KG1 (cell line): ENCODE measurements at regions not wholly inside any gene's neighbourhood (a gene's known extent, or its start where the extent isn't known, plus 50 kb on each side); places are given as distances from the start of the nearest gene placed in this dataset.

Experiments
- DNase-seq: peaks from one replicate; lab custom pipeline; 2025; lab: John Stamatoyannopoulos, UW

DNA sequence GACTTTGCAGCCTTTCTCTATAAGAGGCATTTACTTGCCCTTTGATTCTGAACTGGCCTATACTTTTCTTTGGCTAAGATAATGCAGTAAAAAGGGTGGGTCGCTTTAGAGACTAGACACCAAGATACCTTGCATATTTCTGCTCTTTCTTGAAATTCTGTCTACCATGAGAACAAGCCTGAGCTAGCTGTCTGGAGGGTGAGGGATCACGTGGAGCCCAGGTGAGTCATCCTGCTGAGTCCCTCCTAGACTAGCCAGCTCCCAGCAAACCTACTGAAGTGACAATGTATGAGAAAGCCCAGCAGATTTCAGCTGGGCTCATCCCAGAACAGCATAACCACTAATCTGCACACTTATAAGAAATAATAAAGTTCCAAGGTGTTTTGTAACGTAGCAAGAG lies 408.0 kb upstream of the KAZN start:
- DNase-seq = no peak

GRCh38 chr1:14194511-14194910 lies 404.0 kb upstream of the KAZN start:
- DNase-seq = no peak

- DNase-seq = no peak
Observed at GRCh38 chr1:14205066-14205465, 393.4 kb upstream of the KAZN start.

DNA sequence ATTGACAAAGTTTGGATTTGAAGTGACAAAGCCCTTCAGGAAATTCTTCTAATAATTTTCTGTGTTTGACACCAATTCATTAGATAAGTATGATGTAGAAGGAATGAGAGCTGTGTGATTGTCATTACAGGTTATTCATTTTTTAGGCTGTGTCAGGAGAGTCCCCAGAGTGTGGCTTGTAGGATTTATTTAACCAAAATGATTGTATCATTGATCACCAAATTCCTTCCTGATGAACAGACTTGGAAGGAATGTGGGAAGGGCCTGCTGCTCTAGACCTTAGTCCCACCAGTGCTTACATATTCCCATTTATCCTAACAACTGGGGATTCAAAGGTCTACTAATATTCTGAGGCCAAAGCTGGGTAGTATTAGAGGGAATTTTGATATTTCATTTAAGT lies 383.3 kb upstream of the KAZN start:
- DNase-seq = no peak

- no peak for DNase-seq
Observed at GRCh38 chr1:14217384-14217783, 381.1 kb upstream of the KAZN start.

GRCh38 chr1:14220324-14220723 lies 378.2 kb upstream of the KAZN start:
- DNase-seq = no peak

DNA sequence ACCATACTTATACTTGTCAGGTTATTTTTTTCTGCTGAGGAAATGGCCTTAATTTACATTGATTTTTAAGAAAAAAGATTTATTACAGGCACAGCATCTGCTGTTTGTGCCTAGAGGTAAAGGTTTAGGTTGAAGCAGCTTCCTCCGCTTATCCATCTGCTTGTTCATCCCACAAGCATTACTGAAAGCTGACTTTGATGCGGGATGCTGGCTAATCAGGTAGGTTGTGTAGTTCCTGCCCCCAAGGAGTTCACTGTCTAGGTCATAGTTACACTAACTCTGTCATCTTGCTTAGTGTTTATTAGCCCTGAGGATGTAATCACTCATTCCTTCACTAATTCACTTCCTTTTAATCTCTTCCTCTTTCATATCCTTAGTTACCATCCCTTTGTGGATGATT lies 377.7 kb upstream of the KAZN start:
- no peak for DNase-seq

DNA sequence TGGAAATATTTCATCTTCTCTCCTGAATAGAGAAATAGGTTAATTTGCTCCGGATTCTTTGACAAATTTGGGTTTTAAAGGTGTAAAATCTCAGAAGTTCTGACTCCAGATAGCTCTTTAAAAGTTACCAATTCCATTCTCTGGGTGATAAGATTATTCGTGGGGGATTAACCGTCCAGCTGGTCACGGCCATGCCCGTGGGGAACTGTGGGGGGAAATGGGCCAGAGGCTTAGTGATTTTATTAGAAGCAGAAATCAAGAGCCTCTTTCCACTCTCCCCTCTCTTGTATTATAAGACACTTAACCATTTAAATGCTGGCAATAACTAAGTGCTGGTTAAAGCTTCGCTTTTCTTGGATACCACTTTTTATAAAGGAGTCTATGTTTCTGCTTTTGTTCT lies 376.4 kb upstream of the KAZN start:
- DNase-seq = no peak

- DNase-seq = no peak
Observed at GRCh38 chr1:14228677-14229076, 369.8 kb upstream of the KAZN start.

GRCh38 chr1:14233510-14233909 lies 365.0 kb upstream of the KAZN start:
- no peak for DNase-seq

- no peak for DNase-seq
Observed at GRCh38 chr1:14236097-14236496, 362.4 kb upstream of the KAZN start.

- DNase-seq = no peak
Observed at GRCh38 chr1:14238472-14239307, 359.8 kb upstream of the KAZN start.

DNA sequence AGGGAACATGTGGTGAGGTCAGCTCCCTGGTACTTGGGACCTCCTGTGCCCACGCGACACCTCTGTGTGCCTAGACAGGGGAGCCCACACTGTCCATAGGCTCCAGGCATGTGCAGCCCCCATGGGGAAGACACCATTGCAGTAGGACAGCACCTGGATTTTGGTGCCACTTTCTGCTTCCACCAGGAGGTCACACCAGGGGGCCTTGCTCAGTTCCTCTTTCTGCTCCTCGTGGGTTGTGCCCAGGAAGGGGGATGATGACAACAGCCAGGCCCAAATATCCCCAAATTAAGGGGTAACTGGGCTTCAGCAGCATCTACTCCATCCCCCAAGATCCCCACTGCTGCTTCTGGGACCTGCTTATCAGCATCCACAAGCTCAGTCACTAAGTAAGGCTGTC lies 358.2 kb upstream of the KAZN start:
- no peak for DNase-seq

GRCh38 chr1:14242123-14242522 lies 356.4 kb upstream of the KAZN start:
- DNase-seq = no peak

- DNase-seq = no peak
Observed at GRCh38 chr1:14242870-14243269, 355.6 kb upstream of the KAZN start.

- no peak for DNase-seq
Observed at GRCh38 chr1:14245954-14246353, 352.5 kb upstream of the KAZN start.

DNA sequence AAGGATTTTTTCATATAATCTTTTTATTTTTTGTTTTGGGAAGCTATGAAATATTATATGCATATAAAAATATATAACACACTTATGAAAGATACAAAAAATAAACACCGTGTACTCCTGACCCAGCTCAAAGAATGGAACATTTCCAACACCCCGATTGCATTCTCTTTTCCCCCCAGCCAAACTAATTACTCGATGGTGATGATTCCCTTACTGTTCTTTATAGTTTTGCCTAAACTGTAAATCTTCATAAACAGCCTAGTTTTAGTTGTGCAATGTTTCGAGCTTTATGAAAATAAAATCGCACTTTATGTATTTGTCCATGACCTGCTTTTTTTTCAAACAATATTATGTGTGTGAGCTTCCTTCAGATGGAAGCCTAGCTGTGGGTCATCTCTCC lies 352.0 kb upstream of the KAZN start:
- DNase-seq = no peak

DNA sequence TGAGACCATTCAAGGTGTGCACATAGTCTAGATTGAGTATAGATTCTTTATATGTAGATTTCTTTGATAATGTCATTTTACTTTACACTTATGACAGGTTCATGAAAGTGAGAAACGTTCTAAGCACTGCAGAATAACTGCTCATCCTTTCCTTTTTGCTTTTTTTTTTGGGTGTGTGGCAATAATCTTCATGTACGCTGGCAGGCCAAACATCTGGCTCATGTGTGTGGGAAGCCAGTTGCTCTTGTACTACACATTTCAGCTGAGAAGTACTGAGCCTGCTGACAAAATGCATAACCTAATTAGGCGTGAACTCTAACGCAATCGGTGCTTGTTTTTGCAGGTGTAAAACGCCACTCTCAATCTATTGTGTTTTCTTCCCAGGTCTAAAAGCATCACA lies 350.8 kb upstream of the KAZN start:
- DNase-seq = no peak

DNA sequence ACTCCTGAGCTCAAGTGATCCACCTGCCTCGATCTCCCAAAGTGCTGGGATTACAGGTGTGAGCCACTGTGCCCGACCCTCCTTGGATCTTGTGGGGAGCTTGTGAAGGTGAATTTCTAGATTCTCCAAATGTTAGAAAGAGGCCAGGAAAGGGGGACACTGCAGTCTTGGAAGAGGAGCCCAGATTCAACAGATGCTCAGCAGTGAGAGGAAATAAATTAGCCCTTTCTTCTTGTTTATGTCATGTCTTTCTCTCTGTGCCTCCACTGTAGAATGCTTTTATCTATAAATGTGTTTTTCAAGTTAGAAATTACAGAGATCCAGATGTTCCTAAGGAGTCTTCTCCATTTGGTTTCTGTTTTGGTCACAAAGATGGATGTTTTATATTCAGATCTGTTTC lies 346.6 kb upstream of the KAZN start:
- no peak for DNase-seq

- DNase-seq = no peak
Observed at GRCh38 chr1:14253676-14254075, 344.8 kb upstream of the KAZN start.

GRCh38 chr1:14254251-14254650 lies 344.2 kb upstream of the KAZN start:
- no peak for DNase-seq

DNA sequence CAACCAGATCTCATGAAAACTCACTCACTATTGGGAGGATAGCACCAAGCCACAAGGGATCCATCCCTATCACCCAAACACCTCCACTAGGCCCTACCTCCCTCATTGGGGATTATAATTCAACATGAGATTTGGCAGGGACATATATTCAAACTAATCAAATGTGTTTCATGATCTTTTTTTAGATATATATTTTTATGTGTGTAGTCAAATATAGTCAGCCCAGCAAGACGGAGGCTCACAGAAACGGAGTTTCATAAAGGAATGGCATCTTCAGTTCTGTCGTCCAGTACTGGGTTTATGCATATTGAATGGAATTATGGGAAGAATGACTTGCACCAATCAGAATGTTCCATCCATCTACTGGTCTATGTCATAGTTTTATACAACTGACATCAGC lies 343.3 kb upstream of the KAZN start:
- DNase-seq = no peak

- DNase-seq = no peak
Observed at GRCh38 chr1:14255711-14256110, 342.8 kb upstream of the KAZN start.

GRCh38 chr1:14259191-14259757 lies 339.2 kb upstream of the KAZN start:
- DNase-seq = no peak
